IMR-90 (cell line): ENCODE measurements at regions not wholly inside any gene's neighbourhood (a gene's known extent, or its start where the extent isn't known, plus 50 kb on each side); places are given as distances from the start of the nearest gene placed in this dataset.

Source experiments
- ATAC-seq: fragments of 200-7000 bp; cut with Tn5 transposase; 2 replicates; pipeline ENCODE4 v1.9.1; 2020; ENCODE audit warnings: low read depth, mild to moderate bottlenecking, moderate library complexity
- BruUV-seq: library from RNA; stranded (reverse); fragments of 400-500 nt; replicated peaks from 2 replicates; lab custom pipeline; 2021; lab: Mats Ljungman, UMichigan
- CTCF ChIA-PET: fragments of 300-600 bp; formaldehyde crosslinking; extraction: SDS; loops from one replicate; lab custom pipeline; 2021; ENCODE audit warnings: antibody characterized with exemption; lab: Yijun Ruan, JAX
- POLR2A ChIA-PET: fragments of 300-600 bp; sonication (Branson Sonifier 250); formaldehyde crosslinking; loops from one replicate; lab custom pipeline; 2022; ENCODE audit warnings: antibody characterized with exemption; ENCODE audit not compliant: unreplicated experiment; lab: Charles Lee
- DNase-seq: peaks from one replicate; pipeline ENCODE4 v3.0.0; 2013
- H2AFZ ChIP-seq: replicated peaks from 2 replicates; pipeline ENCODE3; 2013; ENCODE audit warnings: low read length, mild to moderate bottlenecking; ENCODE audit not compliant: poor library complexity
- H2AK5ac ChIP-seq: 2 replicates; pipeline ENCODE4 v1.6.1; 2013; ENCODE audit warnings: low read depth, low read length, inconsistent platforms
- H2AK9ac ChIP-seq: replicated peaks from 2 replicates; pipeline ENCODE3; 2013; ENCODE audit warnings: mild to moderate bottlenecking, low read depth, low read length, moderate library complexity; ENCODE audit not compliant: poor library complexity
- H2BK120ac ChIP-seq: 2 replicates; pipeline ENCODE4 v1.6.1; 2013; ENCODE audit warnings: low read depth, low read length, inconsistent platforms
- H2BK15ac ChIP-seq: 3 replicates; pipeline ENCODE4 v1.6.1; 2013; ENCODE audit warnings: low read depth, low read length, inconsistent platforms
- H2BK20ac ChIP-seq: 2 replicates; pipeline ENCODE4 v1.6.1; 2013; ENCODE audit warnings: low read depth, mild to moderate bottlenecking, inconsistent platforms, low read length, moderate library complexity
- H2BK5ac ChIP-seq: 2 replicates; pipeline ENCODE4 v1.6.1; 2013; ENCODE audit warnings: mild to moderate bottlenecking, low read depth, low read length, inconsistent platforms; ENCODE audit not compliant: poor library complexity, severe bottlenecking
- H3K14ac ChIP-seq: replicated peaks from 2 replicates; pipeline ENCODE4 v1.6.1; 2013; ENCODE audit warnings: low read depth, low read length, inconsistent platforms
- H3K18ac ChIP-seq: 2 replicates; pipeline ENCODE4 v1.6.1; 2013; ENCODE audit warnings: low read depth, low read length, control low read depth
- H3K23ac ChIP-seq: 2 replicates; pipeline ENCODE4 v1.6.1; 2013; ENCODE audit warnings: low read depth, low read length, inconsistent platforms
- H3K27ac ChIP-seq: 2 replicates; pipeline ENCODE4 v1.5.1; 2013; ENCODE audit warnings: mild to moderate bottlenecking, control low read depth, low read length; ENCODE audit not compliant: insufficient read depth
- H3K27me3 ChIP-seq: 2 replicates; pipeline ENCODE4 v1.6.1; 2013; ENCODE audit warnings: low read length; ENCODE audit not compliant: control insufficient read depth, insufficient read depth
- H3K36me3 ChIP-seq: 2 replicates; pipeline ENCODE4 v1.6.1; 2013; ENCODE audit warnings: low read length, mixed read lengths; ENCODE audit not compliant: control insufficient read depth, insufficient read depth
- H3K4ac ChIP-seq: 2 replicates; pipeline ENCODE4 v1.6.1; 2013; ENCODE audit warnings: low read depth, low read length, inconsistent platforms
- H3K4me1 ChIP-seq: 2 replicates; pipeline ENCODE4 v1.6.1; 2013; ENCODE audit warnings: low read length, mixed read lengths; ENCODE audit not compliant: control insufficient read depth, insufficient read depth
- H3K4me2 ChIP-seq: 2 replicates; pipeline ENCODE4 v1.6.1; 2013; ENCODE audit warnings: low read depth, mild to moderate bottlenecking, control low read depth, low read length, moderate library complexity
- H3K4me3 ChIP-seq: 2 replicates; pipeline ENCODE4 v1.5.1; 2013; ENCODE audit warnings: low read depth, mild to moderate bottlenecking, control low read depth, low read length, moderate library complexity; ENCODE audit not compliant: insufficient read depth
- H3K56ac ChIP-seq: 2 replicates; pipeline ENCODE4 v1.6.1; 2013; ENCODE audit warnings: low read length, inconsistent platforms; ENCODE audit not compliant: insufficient read depth; ENCODE audit errors: extremely low read depth
- H3K79me1 ChIP-seq, 2 experiments: 2 replicates each; pipeline ENCODE4 v1.6.1; 2013; ENCODE audit warnings: low read length in 2 of 2, inconsistent platforms in 1 of 2, low read depth in 1 of 2
- H3K9ac ChIP-seq: 2 replicates; pipeline ENCODE4 v1.6.1; 2013; ENCODE audit warnings: low read depth, low read length, control low read depth
- H3K9me1 ChIP-seq: 2 replicates; pipeline ENCODE4 v1.6.1; 2013; ENCODE audit warnings: low read length, inconsistent platforms; ENCODE audit not compliant: insufficient read depth
- H3K9me3 ChIP-seq: 2 replicates; pipeline ENCODE4 v1.6.1; 2013; ENCODE audit warnings: low read length; ENCODE audit not compliant: control insufficient read depth, insufficient read depth
- H4K20me1 ChIP-seq: 2 replicates; pipeline ENCODE4 v1.6.1; 2013; ENCODE audit warnings: low read length, inconsistent platforms; ENCODE audit not compliant: insufficient read depth
- H4K5ac ChIP-seq: 2 replicates; pipeline ENCODE4 v1.6.1; 2013; ENCODE audit warnings: mild to moderate bottlenecking, low read depth, low read length, control low read depth
- H4K8ac ChIP-seq, 2 experiments: 2 replicates each; pipeline ENCODE4 v1.6.1; 2013; ENCODE audit warnings: low read depth in 2 of 2, low read length in 2 of 2, control low read depth in 1 of 2, inconsistent platforms in 1 of 2
- H4K91ac ChIP-seq: 2 replicates; pipeline ENCODE4 v1.6.1; 2013; ENCODE audit warnings: low read depth, low read length, inconsistent platforms; ENCODE audit not compliant: insufficient read depth
- BHLHE40 ChIP-seq: fragments of 150-350 bp; IDR thresholded peaks from 2 replicates; pipeline ENCODE4 v1.6.1; 2016; ENCODE audit warnings: mild to moderate bottlenecking, low read depth, low read length
- CEBPB ChIP-seq: IDR thresholded peaks from 2 replicates; pipeline ENCODE4 v1.6.1; 2012; ENCODE audit warnings: low read depth, low read length, improper control_type of control experiment
- CHD1 ChIP-seq: IDR thresholded peaks from 2 replicates; pipeline ENCODE4 v1.6.1; 2012; ENCODE audit warnings: low read depth, low read length, improper control_type of control experiment
- MAFK ChIP-seq: IDR thresholded peaks from 2 replicates; pipeline ENCODE4 v1.6.1; 2012; ENCODE audit warnings: low read depth, low read length, improper control_type of control experiment
- MAZ ChIP-seq: IDR thresholded peaks from 2 replicates; pipeline ENCODE4 v1.6.1; 2012; ENCODE audit warnings: low read depth, mild to moderate bottlenecking, low read length, improper control_type of control experiment, moderate library complexity, borderline replicate concordance
- NFE2L2 ChIP-seq: fragments of 150-350 bp; IDR thresholded peaks from 2 replicates; pipeline ENCODE4 v1.6.1; 2016; ENCODE audit warnings: low read depth, mild to moderate bottlenecking, low read length
- POLR2A ChIP-seq: IDR thresholded peaks from 2 replicates; pipeline ENCODE4 v1.6.1; 2012; ENCODE audit warnings: mild to moderate bottlenecking, low read depth, low read length
- RCOR1 ChIP-seq: IDR thresholded peaks from 2 replicates; pipeline ENCODE4 v1.6.1; 2012; ENCODE audit warnings: mild to moderate bottlenecking, low read length, improper control_type of control experiment; ENCODE audit not compliant: insufficient replicate concordance
- RFX5 ChIP-seq: IDR thresholded peaks from 2 replicates; pipeline ENCODE4 v1.8.0; 2012; ENCODE audit warnings: low read depth, mild to moderate bottlenecking, low read length, moderate library complexity
- SMC3 ChIP-seq: fragments of 150-350 bp; IDR thresholded peaks from 2 replicates; pipeline ENCODE4 v1.6.1; 2016; ENCODE audit warnings: low read depth, mild to moderate bottlenecking, antibody characterized with exemption, low read length, moderate library complexity
- WGBS, 2 experiments: methylation state at CpG; one replicate each; pipeline versions ENCODE4 v1.1.5 to v1.1.7; 2013; ENCODE audit warnings: missing lambda C conversion rate in 2 of 2; ENCODE audit not compliant: insufficient read length in 1 of 2; ENCODE audit errors: extremely low coverage in 2 of 2; 5-methylcytosine and 5-hydroxymethylcytosine counted together
- dilution Hi-C: fragments of 300-500 bp; cut with HindIII; formaldehyde crosslinking; loops from one replicate; pipeline ENCODE4 v1.14.3; 2018; ENCODE audit warnings: low sequenced_read_pairs; ENCODE audit not compliant: unreplicated experiment
- in situ Hi-C: fragments of 300-500 bp; cut with MboI; formaldehyde crosslinking; loops from 3 replicates; pipeline ENCODE4 v1.14.3; 2019; ENCODE audit warnings: low sequenced_read_pairs, inconsistent platforms, mixed read lengths
- intact Hi-C: fragments of 100-400 bp; cut with micrococcal nuclease; formaldehyde crosslinking; loops from 2 replicates; pipeline ENCODE4 v1.10.0; 2022
- TF ChIP-seq, protein P1 (sequence below): conservative IDR thresholded peaks from 2 replicates; pipeline ENCODE4 v1.5.1; 2012; ENCODE audit warnings: mild to moderate bottlenecking, low read depth, low read length, improper control_type of control experiment
- TF ChIP-seq, protein P2 (sequence below): fragments of 150-350 bp; IDR thresholded peaks from 2 replicates; pipeline ENCODE4 v1.6.1; 2017; ENCODE audit warnings: mild to moderate bottlenecking, antibody characterized with exemption, low read length, low read depth
- TF ChIP-seq, protein P3 (sequence below): fragments of 150-350 bp; IDR thresholded peaks from 2 replicates; pipeline ENCODE4 v1.6.1; 2016; ENCODE audit warnings: low read depth, mild to moderate bottlenecking, low read length, moderate library complexity, borderline replicate concordance

DNA sequence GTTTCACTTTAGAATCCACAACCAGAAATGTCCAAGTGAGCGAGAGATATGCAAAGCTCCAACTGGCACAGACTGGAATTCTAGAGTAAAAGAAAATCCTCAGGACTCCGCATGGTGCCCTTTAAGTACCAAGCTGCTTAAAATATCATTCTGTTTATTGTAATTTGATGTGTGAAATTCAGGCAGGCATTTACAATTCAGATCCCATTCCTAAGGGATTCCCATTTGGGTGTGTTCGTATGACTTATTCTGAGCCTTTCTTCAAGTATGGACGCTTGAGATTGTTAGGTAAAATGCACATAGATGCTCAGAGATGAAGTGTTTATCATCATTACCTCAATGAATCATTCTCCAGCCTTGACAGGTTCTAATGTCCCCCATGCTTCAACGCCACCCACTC lies 99.3 kb upstream of the EEF1E1 start:
- DNase-seq, result no peak
- no peak overlapping the region for H3K9ac ChIP-seq
- in situ Hi-C loops, result no loop called here
- H4K91ac ChIP-seq, result no peak overlapping the region
- no peak overlapping the region for H2AFZ ChIP-seq
- no TSS peak for BruUV-seq
- TF ChIP-seq POLR2A (no peak), MAFK (no peak), CHD1 (no peak), MAZ (no peak), CEBPB (no peak), BHLHE40 (no peak), SMC3 (no peak), RFX5 (no peak), NFE2L2 (no peak), RCOR1 (no peak)
- TF ChIP-seq, protein P1, sequence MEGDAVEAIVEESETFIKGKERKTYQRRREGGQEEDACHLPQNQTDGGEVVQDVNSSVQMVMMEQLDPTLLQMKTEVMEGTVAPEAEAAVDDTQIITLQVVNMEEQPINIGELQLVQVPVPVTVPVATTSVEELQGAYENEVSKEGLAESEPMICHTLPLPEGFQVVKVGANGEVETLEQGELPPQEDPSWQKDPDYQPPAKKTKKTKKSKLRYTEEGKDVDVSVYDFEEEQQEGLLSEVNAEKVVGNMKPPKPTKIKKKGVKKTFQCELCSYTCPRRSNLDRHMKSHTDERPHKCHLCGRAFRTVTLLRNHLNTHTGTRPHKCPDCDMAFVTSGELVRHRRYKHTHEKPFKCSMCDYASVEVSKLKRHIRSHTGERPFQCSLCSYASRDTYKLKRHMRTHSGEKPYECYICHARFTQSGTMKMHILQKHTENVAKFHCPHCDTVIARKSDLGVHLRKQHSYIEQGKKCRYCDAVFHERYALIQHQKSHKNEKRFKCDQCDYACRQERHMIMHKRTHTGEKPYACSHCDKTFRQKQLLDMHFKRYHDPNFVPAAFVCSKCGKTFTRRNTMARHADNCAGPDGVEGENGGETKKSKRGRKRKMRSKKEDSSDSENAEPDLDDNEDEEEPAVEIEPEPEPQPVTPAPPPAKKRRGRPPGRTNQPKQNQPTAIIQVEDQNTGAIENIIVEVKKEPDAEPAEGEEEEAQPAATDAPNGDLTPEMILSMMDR, result no peak
- TF ChIP-seq, protein P2, sequence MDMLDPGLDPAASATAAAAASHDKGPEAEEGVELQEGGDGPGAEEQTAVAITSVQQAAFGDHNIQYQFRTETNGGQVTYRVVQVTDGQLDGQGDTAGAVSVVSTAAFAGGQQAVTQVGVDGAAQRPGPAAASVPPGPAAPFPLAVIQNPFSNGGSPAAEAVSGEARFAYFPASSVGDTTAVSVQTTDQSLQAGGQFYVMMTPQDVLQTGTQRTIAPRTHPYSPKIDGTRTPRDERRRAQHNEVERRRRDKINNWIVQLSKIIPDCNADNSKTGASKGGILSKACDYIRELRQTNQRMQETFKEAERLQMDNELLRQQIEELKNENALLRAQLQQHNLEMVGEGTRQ, result no peak
- TF ChIP-seq, protein P3, sequence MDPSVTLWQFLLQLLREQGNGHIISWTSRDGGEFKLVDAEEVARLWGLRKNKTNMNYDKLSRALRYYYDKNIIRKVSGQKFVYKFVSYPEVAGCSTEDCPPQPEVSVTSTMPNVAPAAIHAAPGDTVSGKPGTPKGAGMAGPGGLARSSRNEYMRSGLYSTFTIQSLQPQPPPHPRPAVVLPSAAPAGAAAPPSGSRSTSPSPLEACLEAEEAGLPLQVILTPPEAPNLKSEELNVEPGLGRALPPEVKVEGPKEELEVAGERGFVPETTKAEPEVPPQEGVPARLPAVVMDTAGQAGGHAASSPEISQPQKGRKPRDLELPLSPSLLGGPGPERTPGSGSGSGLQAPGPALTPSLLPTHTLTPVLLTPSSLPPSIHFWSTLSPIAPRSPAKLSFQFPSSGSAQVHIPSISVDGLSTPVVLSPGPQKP, result no peak
- H3K4ac ChIP-seq, result no peak overlapping the region
- no peaks in the 10 kb centered on the region for H3K79me1 ChIP-seq
- no peak overlapping the region for H4K5ac ChIP-seq
- no peaks in the 10 kb centered on the region for H3K4me1 ChIP-seq
- dilution Hi-C loops, result no loop called here
- H3K27ac ChIP-seq, result no peak overlapping the region
- no CpG with 5 or more reads among the region's 5 CpGs for WGBS, 2 experiments
- H3K36me3 ChIP-seq, result no peaks in the 10 kb centered on the region
- H2AK5ac ChIP-seq, result no peak overlapping the region
- ChIA-PET POLR2A (no interaction called here), CTCF (no interaction called here)
- H2BK120ac ChIP-seq, result no peak overlapping the region
- no peak overlapping the region for H3K23ac ChIP-seq
- H4K20me1 ChIP-seq, result no peaks in the 10 kb centered on the region
- no peaks in the 10 kb centered on the region for H3K9me1 ChIP-seq
- no peak overlapping the region for H3K4me3 ChIP-seq
- H2BK15ac ChIP-seq, result no peak overlapping the region
- no peaks in the 10 kb centered on the region for H3K9me3 ChIP-seq
- H2BK20ac ChIP-seq, result no peak overlapping the region
- H3K27me3 ChIP-seq, result peaks cover 6% of the 10 kb centered on the region
- no peak overlapping the region for H3K18ac ChIP-seq
- H2AK9ac ChIP-seq, result no peak overlapping the region
- no peak overlapping the region for H3K14ac ChIP-seq
- no peak for ATAC-seq
- no peak overlapping the region for H3K56ac ChIP-seq
- intact Hi-C loops, result no loop called here
- H4K8ac ChIP-seq, result no peak overlapping the region
- no peak overlapping the region for H3K4me2 ChIP-seq
- H2BK5ac ChIP-seq, result no peak overlapping the region
